Cardiac muscle cell (in vitro differentiated cells and primary cell): ENCODE measurements at regions not wholly inside any gene's neighbourhood (a gene's known extent, or its start where the extent isn't known, plus 50 kb on each side); places are given as distances from the start of the nearest gene placed in this dataset.

ENCODE experiments used
- DNase-seq, 2 donors: peaks; one replicate each; pipeline versions ENCODE4 v3.0.0 to v3.0.0-alpha.2; 2010 to 2017; ENCODE audit warnings: low read depth in 1 of 2, low spot score in 1 of 2
- H3K27ac ChIP-seq: fragments of 200-600 bp; sonication (generic); 2 replicates; pipeline ENCODE4 v1.5.1; 2016
- H3K27me3 ChIP-seq: fragments of 200-600 bp; sonication (generic); 2 replicates; pipeline ENCODE4 v1.6.0; 2016; ENCODE audit warnings: control low read depth
- H3K36me3 ChIP-seq: fragments of 200-600 bp; sonication (generic); 2 replicates; pipeline ENCODE4 v1.5.1; 2016; ENCODE audit warnings: control low read depth
- H3K4me1 ChIP-seq: fragments of 200-600 bp; sonication (generic); 2 replicates; pipeline ENCODE4 v1.8.1; 2017; ENCODE audit warnings: low read depth, mild to moderate bottlenecking, mixed run types
- H3K4me3 ChIP-seq: fragments of 200-600 bp; sonication (generic); 2 replicates; pipeline ENCODE4 v1.5.1; 2016; ENCODE audit warnings: mild to moderate bottlenecking
- H3K9me3 ChIP-seq: fragments of 200-600 bp; sonication (generic); 2 replicates; pipeline ENCODE4 v1.5.1; 2017; ENCODE audit warnings: low read depth, mild to moderate bottlenecking, control low read depth
- TF ChIP-seq, protein P1 (sequence below): IDR thresholded peaks from 2 replicates; pipeline ENCODE4 v1.5.1; 2012; ENCODE audit warnings: low read depth, mild to moderate bottlenecking, low read length

GRCh38 chr21:21968810-21969209 lies 970.6 kb downstream of the NCAM2 start:
- H3K9me3 ChIP-seq: no peaks in the 10 kb centered on the region
- no peak overlapping the region for H3K4me3 ChIP-seq
- no peaks in the 10 kb centered on the region for H3K27me3 ChIP-seq
- TF ChIP-seq, protein P1, sequence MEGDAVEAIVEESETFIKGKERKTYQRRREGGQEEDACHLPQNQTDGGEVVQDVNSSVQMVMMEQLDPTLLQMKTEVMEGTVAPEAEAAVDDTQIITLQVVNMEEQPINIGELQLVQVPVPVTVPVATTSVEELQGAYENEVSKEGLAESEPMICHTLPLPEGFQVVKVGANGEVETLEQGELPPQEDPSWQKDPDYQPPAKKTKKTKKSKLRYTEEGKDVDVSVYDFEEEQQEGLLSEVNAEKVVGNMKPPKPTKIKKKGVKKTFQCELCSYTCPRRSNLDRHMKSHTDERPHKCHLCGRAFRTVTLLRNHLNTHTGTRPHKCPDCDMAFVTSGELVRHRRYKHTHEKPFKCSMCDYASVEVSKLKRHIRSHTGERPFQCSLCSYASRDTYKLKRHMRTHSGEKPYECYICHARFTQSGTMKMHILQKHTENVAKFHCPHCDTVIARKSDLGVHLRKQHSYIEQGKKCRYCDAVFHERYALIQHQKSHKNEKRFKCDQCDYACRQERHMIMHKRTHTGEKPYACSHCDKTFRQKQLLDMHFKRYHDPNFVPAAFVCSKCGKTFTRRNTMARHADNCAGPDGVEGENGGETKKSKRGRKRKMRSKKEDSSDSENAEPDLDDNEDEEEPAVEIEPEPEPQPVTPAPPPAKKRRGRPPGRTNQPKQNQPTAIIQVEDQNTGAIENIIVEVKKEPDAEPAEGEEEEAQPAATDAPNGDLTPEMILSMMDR: no peak
- H3K36me3 ChIP-seq: no peaks in the 10 kb centered on the region
- no peak overlapping the region for H3K27ac ChIP-seq
- no peaks in the 10 kb centered on the region for H3K4me1 ChIP-seq
- no peak for DNase-seq

- no peak for DNase-seq
- Histone ChIP-seq H3K4me3 (no peak overlapping the region), H3K4me1 (no peaks in the 10 kb centered on the region), H3K27ac (no peak overlapping the region), H3K36me3 (no peaks in the 10 kb centered on the region), H3K27me3 (no peaks in the 10 kb centered on the region), H3K9me3 (no peaks in the 10 kb centered on the region)
- TF ChIP-seq, protein P1: no peak
These were observed 971.0 kb downstream of the NCAM2 start for GRCh38 chr21:21969211-21969610.

GRCh38 chr21:21971384-21971783 lies 973.2 kb downstream of the NCAM2 start:
- Histone ChIP-seq H3K4me3 (no peak overlapping the region), H3K27me3 (no peaks in the 10 kb centered on the region)
- DNase-seq: no peak

GRCh38 chr21:21973806-21974205 lies 975.6 kb downstream of the NCAM2 start:
- TF ChIP-seq, protein P1: no peak
- no peaks in the 10 kb centered on the region for H3K36me3 ChIP-seq
- no peak overlapping the region for H3K4me3 ChIP-seq
- DNase-seq: peak in 1 of 2 donors; percentile 3
- H3K27me3 ChIP-seq: no peaks in the 10 kb centered on the region
- H3K4me1 ChIP-seq: no peaks in the 10 kb centered on the region
- H3K9me3 ChIP-seq: no peaks in the 10 kb centered on the region
- no peak overlapping the region for H3K27ac ChIP-seq

More at GRCh38 chr21:21971384-21971783, 973.2 kb downstream of the NCAM2 start:
- no peak overlapping the region for H3K27ac ChIP-seq
- H3K4me1 ChIP-seq: no peaks in the 10 kb centered on the region
- no peaks in the 10 kb centered on the region for H3K9me3 ChIP-seq
- TF ChIP-seq, protein P1: no peak
- H3K36me3 ChIP-seq: no peaks in the 10 kb centered on the region

DNA sequence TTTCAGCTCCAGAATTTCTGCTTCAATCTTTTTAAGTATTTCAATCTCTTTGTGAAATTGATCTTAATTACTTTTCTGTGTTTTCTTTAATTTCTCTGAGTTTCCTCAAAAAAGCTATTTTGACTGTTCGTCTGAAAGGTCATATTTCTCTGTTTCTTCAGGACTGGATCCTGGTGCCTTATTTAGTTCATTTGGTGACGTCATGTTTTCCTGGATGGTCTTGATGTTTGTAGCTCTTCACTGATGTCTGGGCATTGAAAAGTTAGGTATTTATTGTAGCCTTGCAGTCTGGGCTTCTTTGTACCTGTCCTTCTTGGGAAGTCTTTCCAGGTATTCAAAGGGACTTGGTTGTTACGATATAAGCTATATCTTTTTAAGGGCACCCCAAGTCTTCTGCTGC lies 998.7 kb downstream of the NCAM2 start:
- Histone ChIP-seq H3K27me3 (no peaks in the 10 kb centered on the region), H3K9me3 (no peaks in the 10 kb centered on the region), H3K27ac (no peak overlapping the region), H3K4me1 (no peaks in the 10 kb centered on the region), H3K36me3 (no peaks in the 10 kb centered on the region), H3K4me3 (no peak overlapping the region)
- DNase-seq: no peak
- TF ChIP-seq, protein P1: no peak
